Duodenal mucosa (tissue), 2 donors: ENCODE measurements at regions not wholly inside any gene's neighbourhood (a gene's known extent, or its start where the extent isn't known, plus 50 kb on each side); places are given as distances from the start of the nearest gene placed in this dataset.

Source experiments
- H3K27ac ChIP-seq: one replicate; pipeline ENCODE4 v1.7.0; 2013; ENCODE audit warnings: low read depth, low read length
- H3K27me3 ChIP-seq, 2 donors: one replicate each; pipeline ENCODE4 v1.7.0; 2013; ENCODE audit warnings: low read length in 2 of 2, control low read depth in 1 of 2; ENCODE audit not compliant: insufficient read depth in 2 of 2, control insufficient read depth in 1 of 2
- H3K36me3 ChIP-seq, 2 donors: one replicate each; pipeline ENCODE4 v1.7.0; 2013; ENCODE audit warnings: low read length in 2 of 2, control low read depth in 1 of 2; ENCODE audit not compliant: insufficient read depth in 2 of 2, control insufficient read depth in 1 of 2
- H3K4me1 ChIP-seq, 2 donors: one replicate each; pipeline ENCODE4 v1.7.0; 2013; ENCODE audit warnings: low read length in 2 of 2, control low read depth in 1 of 2; ENCODE audit not compliant: insufficient read depth in 2 of 2, control insufficient read depth in 1 of 2
- H3K4me3 ChIP-seq, 2 donors: one replicate each; pipeline ENCODE4 v1.7.0; 2013; ENCODE audit warnings: low read length in 2 of 2, low read depth in 1 of 2
- H3K9ac ChIP-seq, 2 donors: one replicate each; pipeline ENCODE4 v1.7.0; 2013; ENCODE audit warnings: low read length in 2 of 2, low read depth in 1 of 2
- H3K9me3 ChIP-seq, 2 donors: one replicate each; pipeline ENCODE4 v1.7.0; 2013; ENCODE audit warnings: low read length in 2 of 2, control low read depth in 1 of 2; ENCODE audit not compliant: control insufficient read depth in 1 of 2

DNA sequence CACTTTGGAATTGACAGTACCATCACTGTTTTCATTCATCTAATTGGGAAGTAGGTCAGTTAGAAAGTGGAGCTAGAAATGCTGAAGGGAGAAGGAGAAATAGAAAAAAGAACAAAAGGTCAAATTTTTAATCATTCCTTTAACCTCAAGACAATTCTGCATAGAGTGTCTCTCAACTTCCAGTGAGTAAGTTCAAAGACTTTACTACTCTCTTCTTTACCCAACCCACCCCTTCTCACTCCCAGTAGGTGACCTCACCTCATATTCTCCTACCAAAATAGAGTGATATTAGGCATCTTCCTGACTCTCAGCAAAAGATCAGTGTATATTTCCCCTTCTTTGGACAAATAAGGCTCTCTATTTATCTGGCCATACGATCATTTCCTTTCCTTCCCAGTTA, 340.0 kb upstream of the JAG1 start:
- no peak overlapping the region for H3K27ac ChIP-seq
- no peaks in the 10 kb centered on the region for H3K27me3 ChIP-seq
- no peaks in the 10 kb centered on the region for H3K36me3 ChIP-seq
- H3K9me3 ChIP-seq, result no peaks in the 10 kb centered on the region
- H3K4me1 ChIP-seq, result peaks cover under 1 to 1% of the 10 kb centered on the region in 2 donors
- H3K4me3 ChIP-seq, result no peak overlapping the region
- no peak overlapping the region for H3K9ac ChIP-seq

DNA sequence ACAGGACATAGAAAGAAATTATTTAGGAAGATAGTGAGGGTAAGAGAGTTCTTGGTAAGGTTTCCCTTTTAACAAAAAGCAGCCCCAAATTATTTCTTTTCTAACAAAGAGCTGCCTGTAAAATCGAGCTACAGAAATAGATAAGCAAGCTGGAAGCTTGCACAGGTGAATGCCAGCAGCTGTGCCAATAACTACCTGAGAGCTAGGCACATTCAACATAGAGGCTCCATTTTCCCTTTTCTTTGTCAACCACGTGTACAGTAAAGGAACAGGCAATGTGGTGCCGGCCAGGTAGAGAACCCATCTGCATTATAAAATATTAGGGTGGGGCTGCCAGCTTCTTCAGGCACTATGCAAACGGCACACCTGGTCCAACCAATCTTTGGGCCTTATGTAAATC, 341.6 kb upstream of the JAG1 start:
- no peaks in the 10 kb centered on the region for H3K9me3 ChIP-seq
- H3K4me1 ChIP-seq, result no peaks in the 10 kb centered on the region
- no peak overlapping the region for H3K9ac ChIP-seq
- H3K4me3 ChIP-seq, result no peak overlapping the region
- H3K36me3 ChIP-seq, result no peaks in the 10 kb centered on the region
- no peaks in the 10 kb centered on the region for H3K27me3 ChIP-seq
- H3K27ac ChIP-seq, result no peak overlapping the region

DNA sequence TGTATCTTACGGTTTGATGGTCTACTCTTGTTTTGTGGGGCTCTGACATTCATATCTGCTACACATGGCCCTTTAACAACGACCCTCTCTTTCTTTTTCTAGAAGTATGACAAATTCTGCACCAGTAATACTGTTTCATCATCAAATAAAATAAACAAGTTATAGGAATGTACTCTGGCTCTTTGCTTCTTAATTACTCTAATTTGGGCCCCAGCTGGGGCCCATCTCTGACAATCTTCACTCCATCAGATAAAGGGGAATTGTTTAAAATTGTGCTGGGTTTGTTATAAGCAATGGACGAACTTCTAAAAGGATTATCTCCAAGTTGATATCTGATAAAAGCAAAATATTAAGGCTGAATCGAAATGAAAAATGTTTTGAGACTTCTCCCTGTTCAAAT, 343.6 kb upstream of the JAG1 start:
- no peaks in the 10 kb centered on the region for H3K36me3 ChIP-seq
- H3K4me3 ChIP-seq, result no peak overlapping the region
- no peaks in the 10 kb centered on the region for H3K4me1 ChIP-seq
- no peak overlapping the region for H3K27ac ChIP-seq
- no peaks in the 10 kb centered on the region for H3K27me3 ChIP-seq
- no peaks in the 10 kb centered on the region for H3K9me3 ChIP-seq
- H3K9ac ChIP-seq, result no peak overlapping the region

DNA sequence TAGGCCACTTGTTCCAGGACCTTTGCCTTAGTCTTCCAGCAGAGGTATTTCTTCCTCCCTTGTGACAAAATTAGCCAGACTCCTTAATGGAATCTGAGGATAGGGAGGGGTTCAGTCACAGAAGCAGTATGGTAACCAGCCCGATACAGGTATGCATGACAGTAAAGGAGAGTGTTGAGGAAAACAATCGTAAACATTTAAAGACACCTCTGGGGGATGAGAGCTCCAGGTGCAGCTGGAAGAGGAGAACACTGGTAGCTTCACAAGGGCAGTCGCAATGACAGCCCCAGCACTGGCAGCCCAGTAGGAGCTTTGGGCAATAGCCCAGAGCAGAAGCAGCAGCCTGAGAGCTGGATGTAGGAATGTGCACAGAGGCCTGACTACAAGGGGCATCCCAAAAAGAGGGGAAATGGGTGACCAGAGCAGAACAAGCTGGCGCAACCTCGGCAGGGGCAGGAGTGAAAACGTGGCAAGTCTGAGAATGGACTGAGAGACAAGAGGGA, 344.9 kb upstream of the JAG1 start:
- Histone ChIP-seq H3K27me3 (no peaks in the 10 kb centered on the region), H3K9ac (no peak overlapping the region), H3K36me3 (no peaks in the 10 kb centered on the region), H3K27ac (no peak overlapping the region), H3K4me1 (no peaks in the 10 kb centered on the region), H3K4me3 (no peak overlapping the region), H3K9me3 (no peaks in the 10 kb centered on the region)

DNA sequence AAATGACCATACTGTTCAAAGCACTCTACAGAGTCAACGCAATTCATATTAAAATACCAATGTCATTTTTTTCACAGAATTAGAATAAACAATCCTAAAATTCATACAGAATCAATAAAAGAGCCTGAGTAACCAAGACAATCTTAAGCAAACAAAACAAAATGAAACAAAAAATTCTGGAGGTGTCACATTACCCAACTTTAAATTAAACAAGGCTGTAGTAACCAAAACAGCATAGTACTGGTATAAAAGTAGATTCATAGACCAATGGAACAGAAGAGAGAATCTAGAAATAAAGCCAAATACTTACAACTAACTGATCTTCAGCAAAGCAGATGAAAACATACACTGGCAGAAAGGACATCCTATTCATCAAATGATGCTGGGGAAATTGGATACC, 346.9 kb upstream of the JAG1 start:
- Histone ChIP-seq H3K9ac (no peak overlapping the region), H3K4me3 (no peak overlapping the region), H3K36me3 (no peaks in the 10 kb centered on the region), H3K4me1 (no peaks in the 10 kb centered on the region), H3K27me3 (no peaks in the 10 kb centered on the region), H3K27ac (no peak overlapping the region), H3K9me3 (no peaks in the 10 kb centered on the region)

DNA sequence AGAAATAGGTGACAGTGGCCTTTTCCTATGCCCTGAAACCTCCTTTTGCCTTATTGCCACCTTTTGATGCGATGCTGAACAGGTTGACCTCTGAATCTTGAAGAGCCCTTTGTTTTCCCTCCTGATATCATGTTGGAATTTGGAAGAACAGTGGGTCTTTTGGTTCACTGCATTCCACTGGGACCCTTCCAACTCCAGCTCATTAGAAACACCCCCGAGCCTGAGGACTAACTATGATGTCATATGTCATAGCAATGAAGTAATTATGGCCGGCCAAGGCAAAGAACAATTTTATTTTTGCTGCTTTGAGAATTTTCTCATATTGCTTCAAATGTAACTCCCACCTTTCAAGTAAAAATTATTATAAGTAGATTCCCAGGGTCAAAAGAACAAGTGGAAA, 353.4 kb upstream of the JAG1 start:
- Histone ChIP-seq H3K27ac (no peak overlapping the region), H3K4me3 (no peak overlapping the region), H3K4me1 (no peaks in the 10 kb centered on the region), H3K27me3 (no peaks in the 10 kb centered on the region), H3K9me3 (no peaks in the 10 kb centered on the region), H3K9ac (no peak overlapping the region), H3K36me3 (no peaks in the 10 kb centered on the region)

DNA sequence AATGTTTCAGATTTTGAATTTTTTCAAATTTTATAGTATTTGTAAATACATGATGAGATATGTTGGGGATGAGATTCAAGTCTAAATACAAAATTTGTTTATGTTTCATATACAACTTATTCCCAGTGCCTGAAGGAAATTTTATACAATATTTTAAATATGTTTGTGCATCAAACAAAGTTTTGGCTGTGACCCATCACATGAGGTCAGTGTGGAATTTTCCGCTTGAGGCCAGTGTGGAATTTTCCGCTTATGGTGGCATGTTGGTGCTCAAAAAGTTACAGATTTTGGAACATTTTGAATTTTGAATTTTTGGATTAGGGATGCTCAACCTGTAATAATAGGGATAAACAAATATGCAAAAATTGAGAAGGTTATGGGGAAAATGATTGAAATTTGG, 356.6 kb upstream of the JAG1 start:
- H3K27me3 ChIP-seq, result no peaks in the 10 kb centered on the region
- H3K9me3 ChIP-seq, result no peaks in the 10 kb centered on the region
- H3K27ac ChIP-seq, result no peak overlapping the region

DNA sequence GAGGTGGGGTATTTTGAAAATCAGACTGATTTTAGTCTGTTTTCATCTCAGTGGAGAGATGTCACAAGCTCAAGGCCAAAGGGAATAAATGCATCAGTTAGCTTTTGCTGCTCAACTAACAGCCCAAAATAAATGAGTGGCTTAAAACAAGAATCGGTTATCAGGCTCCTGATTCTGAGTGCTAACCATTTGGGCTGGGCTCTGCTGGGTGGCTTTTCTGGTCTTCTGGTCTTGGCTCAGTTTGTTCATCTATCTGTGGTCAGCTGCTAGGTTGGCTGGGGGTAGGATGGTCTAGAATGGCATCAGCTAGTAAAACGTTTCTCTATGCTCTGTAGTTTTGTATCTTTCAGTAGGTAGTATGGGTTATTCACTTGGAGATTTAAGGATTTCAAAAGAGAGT, 357.5 kb upstream of the JAG1 start:
- no peak overlapping the region for H3K4me3 ChIP-seq
- H3K36me3 ChIP-seq, result no peaks in the 10 kb centered on the region

More for the DNA sequence above, 356.6 kb upstream of the JAG1 start:
- Histone ChIP-seq H3K9ac (no peak overlapping the region), H3K4me3 (no peak overlapping the region), H3K36me3 (no peaks in the 10 kb centered on the region), H3K4me1 (no peaks in the 10 kb centered on the region)

DNA sequence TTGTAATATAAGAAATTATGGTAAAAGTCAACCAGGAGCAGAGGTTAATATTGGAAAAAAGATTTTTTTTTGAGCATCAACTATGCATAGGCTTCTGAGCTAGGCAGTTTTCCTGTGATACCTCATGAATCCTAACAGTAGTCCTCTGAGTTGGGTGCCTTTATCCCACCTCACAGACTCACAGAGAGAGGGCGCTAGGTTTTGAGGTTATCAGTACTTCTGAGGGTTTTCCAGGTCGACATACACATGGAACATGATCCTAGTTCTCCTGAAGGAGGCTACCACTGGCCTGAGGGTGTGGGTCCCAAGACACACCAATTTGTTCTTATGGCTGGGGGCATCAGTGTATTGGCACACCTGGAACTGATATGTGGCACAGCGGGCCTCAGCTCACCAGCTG, 358.8 kb upstream of the JAG1 start:
- Histone ChIP-seq H3K27me3 (no peaks in the 10 kb centered on the region), H3K4me1 (no peaks in the 10 kb centered on the region), H3K9ac (no peak overlapping the region), H3K9me3 (no peaks in the 10 kb centered on the region), H3K36me3 (no peaks in the 10 kb centered on the region), H3K27ac (no peak overlapping the region), H3K4me3 (no peak overlapping the region)

More for the DNA sequence above, 357.5 kb upstream of the JAG1 start:
- no peaks in the 10 kb centered on the region for H3K27me3 ChIP-seq
- no peaks in the 10 kb centered on the region for H3K4me1 ChIP-seq
- no peak overlapping the region for H3K27ac ChIP-seq
- no peak overlapping the region for H3K9ac ChIP-seq
- no peaks in the 10 kb centered on the region for H3K9me3 ChIP-seq

DNA sequence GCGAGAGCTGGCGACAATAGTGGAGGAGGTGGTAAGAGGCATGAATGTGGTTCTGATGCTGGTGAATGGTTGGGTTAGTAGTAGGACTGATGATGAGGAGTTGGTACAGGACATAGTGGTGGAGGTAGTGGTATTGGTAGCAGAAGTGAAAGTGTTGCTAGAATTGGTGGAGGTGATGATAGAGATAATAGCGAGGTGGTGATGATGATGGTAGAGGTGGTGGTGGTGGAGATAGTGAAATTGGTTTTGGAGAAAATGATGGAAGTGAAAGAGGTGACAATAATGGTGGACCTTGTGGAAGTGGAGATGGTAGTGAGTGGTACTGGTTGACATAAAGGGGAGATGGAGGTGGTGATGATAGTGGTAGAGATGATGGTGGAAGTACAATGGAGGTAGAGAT, 360.2 kb upstream of the JAG1 start:
- Histone ChIP-seq H3K36me3 (no peaks in the 10 kb centered on the region), H3K4me1 (no peaks in the 10 kb centered on the region), H3K27ac (no peak overlapping the region), H3K9me3 (no peaks in the 10 kb centered on the region), H3K27me3 (no peaks in the 10 kb centered on the region), H3K9ac (no peak overlapping the region), H3K4me3 (no peak overlapping the region)

DNA sequence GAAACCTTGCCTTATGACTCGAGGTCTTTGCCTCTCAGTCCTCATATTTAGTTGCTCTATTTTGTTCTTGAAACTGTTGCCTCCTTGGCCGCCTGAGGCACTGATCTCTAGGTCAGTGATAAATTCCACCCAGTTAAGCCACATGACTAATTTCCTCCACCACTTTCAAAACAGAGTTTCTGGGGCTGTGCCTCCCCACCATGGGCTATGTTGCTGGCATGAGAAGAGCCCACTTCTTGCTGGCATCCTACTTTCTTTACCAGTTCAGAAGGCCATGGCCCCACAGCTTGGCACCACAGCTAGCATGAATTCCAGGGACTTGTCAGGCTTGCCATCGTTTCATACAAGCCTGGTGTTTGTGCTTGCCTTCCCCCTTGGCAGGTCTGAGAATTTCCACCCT, 361.4 kb upstream of the JAG1 start:
- no peaks in the 10 kb centered on the region for H3K36me3 ChIP-seq
- H3K4me3 ChIP-seq, result no peak overlapping the region
- no peak overlapping the region for H3K27ac ChIP-seq

More for the DNA sequence above, 361.4 kb upstream of the JAG1 start:
- Histone ChIP-seq H3K9ac (no peak overlapping the region), H3K9me3 (no peaks in the 10 kb centered on the region), H3K27me3 (no peaks in the 10 kb centered on the region), H3K4me1 (no peaks in the 10 kb centered on the region)
